ENCODE measurements at regions not wholly inside any gene's neighbourhood (a gene's known extent, or its start where the extent isn't known, plus 50 kb on each side); places are given as distances from the start of the nearest gene placed in this dataset.
"Not testable (repeated sequence)": the region's sequence is repeated elsewhere in the genome, so short reads cannot be mapped to it uniquely, and the experiment has no call there.

- no peak for TF ChIP-seq ZNF274 (IDR thresholded peaks at IDR 0.05; ENCODE audit: low read depth, low read length)
- no peak overlapping the region for H3K4me3 ChIP-seq (ENCODE audit: low read length)
Measured at GRCh38 chr15:77915261-77915960, 162.1 kb downstream of the TBC1D2B start.

GRCh38 chr15:77914531-77914930, 163.0 kb downstream of the TBC1D2B start:
- not testable (repeated sequence) for H3K4me3 ChIP-seq (ENCODE audit: low read length)

- H3K4me3 ChIP-seq (ENCODE audit: low read length), result peak overlapping the region; percentile 26; the same call in 1 of the 2 replicates
Measured at GRCh38 chr15:77910030-77910911, 167.2 kb downstream of the TBC1D2B start.

- no peak overlapping the region for H3K4me3 ChIP-seq (ENCODE audit: low read length)
- no peak for TF ChIP-seq ZNF274 (IDR thresholded peaks at IDR 0.05; ENCODE audit: low read depth, low read length)
Measured at GRCh38 chr15:77909182-77909940, 168.2 kb downstream of the TBC1D2B start.

- not testable (repeated sequence) for H3K4me3 ChIP-seq (ENCODE audit: low read length)
Measured at GRCh38 chr15:77908752-77909111, 168.8 kb downstream of the TBC1D2B start.

- no peak overlapping the region for H3K4me3 ChIP-seq (ENCODE audit: low read length)
- no peak for TF ChIP-seq ZNF274 (IDR thresholded peaks at IDR 0.05; ENCODE audit: low read depth, low read length)
Measured at GRCh38 chr15:77907824-77908751, 169.4 kb downstream of the TBC1D2B start.

- H3K4me3 ChIP-seq (ENCODE audit: low read length), result not testable (repeated sequence)
Measured at GRCh38 chr15:77906062-77906990, 171.2 kb downstream of the TBC1D2B start.

GRCh38 chr15:77905301-77905920, 172.1 kb downstream of the TBC1D2B start:
- no peak overlapping the region for H3K4me3 ChIP-seq (ENCODE audit: low read length)
- no peak for TF ChIP-seq ZNF274 (IDR thresholded peaks at IDR 0.05; ENCODE audit: low read depth, low read length)

- no peak overlapping the region for H3K4me3 ChIP-seq (ENCODE audit: low read length)
Measured at GRCh38 chr15:77904901-77905300, 172.6 kb downstream of the TBC1D2B start.

GRCh38 chr15:77904436-77904821, 173.1 kb downstream of the TBC1D2B start:
- no peak for TF ChIP-seq ZNF274 (IDR thresholded peaks at IDR 0.05; ENCODE audit: low read depth, low read length)
- no peak overlapping the region for H3K4me3 ChIP-seq (ENCODE audit: low read length)

More at GRCh38 chr15:77904901-77905300, 172.6 kb downstream of the TBC1D2B start:
- no peak for TF ChIP-seq ZNF274 (IDR thresholded peaks at IDR 0.05; ENCODE audit: low read depth, low read length)

- H3K4me3 ChIP-seq (ENCODE audit: low read length), result not testable (repeated sequence)
Measured at GRCh38 chr15:77903761-77904435, 173.6 kb downstream of the TBC1D2B start.

- not testable (repeated sequence) for H3K4me3 ChIP-seq (ENCODE audit: low read length)
Measured at GRCh38 chr15:77902921-77903760, 174.4 kb downstream of the TBC1D2B start.

All from GM08714 (cell line).